Stomach (tissue), 8 donors: ENCODE measurements at regions not wholly inside any gene's neighbourhood (a gene's known extent, or its start where the extent isn't known, plus 50 kb on each side); places are given as distances from the start of the nearest gene placed in this dataset.

Experiments
- DNase-seq, 2 donors: peaks; one replicate each; pipeline versions ENCODE4 v3.0.0 to v3.0.0-alpha.2; 2013 to 2019
- H3K27ac ChIP-seq, 5 donors: fragments of 200-600 bp in 4 of 5; sonication (generic) in 4 of 5; one replicate each; pipeline ENCODE4 v1.5.1; 2013 to 2019; ENCODE audit warnings: mild to moderate bottlenecking in 1 of 5, moderate library complexity in 1 of 5
- H3K27me3 ChIP-seq, 3 donors: fragments of 200-600 bp; sonication (generic); one replicate each; pipeline ENCODE4 v1.5.1; 2017 to 2019; ENCODE audit warnings: mixed run types in 1 of 3
- H3K36me3 ChIP-seq, 4 donors: fragments of 200-600 bp; sonication (generic); 1 replicate in 3 of 4; 2 replicates in 1 of 4; pipeline ENCODE4 v1.5.1; 2016 to 2019
- H3K4me1 ChIP-seq, 4 donors: fragments of 200-600 bp; sonication (generic); one replicate each; pipeline ENCODE4 v1.5.1; 2016 to 2019
- H3K4me3 ChIP-seq, 4 donors: fragments of 200-600 bp; sonication (generic) in 3 of 4; one replicate each; pipeline ENCODE4 v1.5.1; 2016 to 2019; ENCODE audit warnings: mild to moderate bottlenecking in 1 of 4
- H3K9me3 ChIP-seq, 4 donors: fragments of 200-600 bp; sonication (generic); one replicate each; pipeline ENCODE4 v1.5.1; 2016 to 2019
- CTCF ChIP-seq, 7 experiments: fragments of 450-650 bp in 4 of 7; fragments of 200-600 bp in 3 of 7; sonication (generic) in 3 of 7; IDR thresholded peaks; one replicate each; pipeline ENCODE4 v1.5.1; 2016 to 2019; ENCODE audit warnings: antibody characterized with exemption in 7 of 7, control low read depth in 2 of 7, mild to moderate bottlenecking in 1 of 7
- EP300 ChIP-seq: sonication (generic); formaldehyde crosslinking; IDR thresholded peaks from one replicate; pipeline ENCODE4 v1.6.1; 2017; ENCODE audit warnings: antibody characterized with exemption
- POLR2A ChIP-seq, 4 donors: fragments of 450-650 bp; IDR thresholded peaks; one replicate each; pipeline ENCODE4 v1.6.1; 2016; ENCODE audit warnings: antibody characterized with exemption in 4 of 4, control low read depth in 2 of 4, mild to moderate bottlenecking in 1 of 4, moderate library complexity in 1 of 4
- POLR2AphosphoS5 ChIP-seq, 3 donors: sonication (generic); formaldehyde crosslinking; IDR thresholded peaks; one replicate each; pipeline ENCODE4 v1.6.1; 2016; ENCODE audit warnings: antibody characterized with exemption in 3 of 3
- WGBS, 5 donors: extraction: QIAGEN DNeasy Blood & Tissue Kit in 3 of 5; methylation state at CpG; one replicate each; pipeline versions ENCODE4 v1.1.5 to v1.1.7; 2013 to 2018; 5-methylcytosine and 5-hydroxymethylcytosine counted together
- intact Hi-C: fragments of 100-400 bp; cut with DNase I; formaldehyde crosslinking; loops from one replicate; pipeline ENCODE4 v1.15.1; 2023; ENCODE audit warnings: low total_unique reads
- donor health status: healthy with polysubstance abuse.
- donor health status: Bipolar disorder and iron deficiency.
- donor health status: healthy.

- no peaks in the 10 kb centered on the region for H3K36me3 ChIP-seq
- 24 to 43% (median 35%) methylated on average over 2 of the region's 2 CpGs for WGBS, 5 donors
- TF ChIP-seq EP300 (no peak), POLR2A (IDR thresholded peaks at IDR 0.05) (no peak), POLR2AphosphoS5 (IDR thresholded peaks at IDR 0.05) (peak in 2 of 3 donors; percentile 5 to 6)
- H3K27ac ChIP-seq: peak overlapping the region in 2 of 5 donors; percentile 1 to 72
- no peaks in the 10 kb centered on the region for H3K27me3 ChIP-seq
- peaks cover 0 to 18% (median 11%) of the 10 kb centered on the region in 4 donors for H3K4me1 ChIP-seq
- DNase-seq: peak in 1 of 2 donors; percentile 42
- intact Hi-C loops: no loop called here
- H3K9me3 ChIP-seq: peaks cover 0 to 5% (median 0%) of the 10 kb centered on the region in 4 donors
- H3K4me3 ChIP-seq: peak overlapping the region in 3 of 4 donors; percentile 3 to 10 (median 6)
These were observed 118.0 kb upstream of the MAN1A1 start for GRCh38 chr6:119467488-119468081.

GRCh38 chr6:119466226-119466625 is 116.7 kb upstream of the MAN1A1 start:
- intact Hi-C loops: no loop called here

GRCh38 chr6:119463081-119463626 is 113.6 kb upstream of the MAN1A1 start:
- Histone ChIP-seq H3K27me3 (no peaks in the 10 kb centered on the region), H3K36me3 (no peaks in the 10 kb centered on the region), H3K27ac (no peak overlapping the region), H3K4me3 (no peak overlapping the region), H3K4me1 (peaks cover 4 to 21% (median 8%) of the 10 kb centered on the region in 4 donors), H3K9me3 (peaks cover 0 to 11% (median 0%) of the 10 kb centered on the region in 4 donors)
- 65 to 82% (median 81%) methylated on average over 4 of the region's 4 CpGs for WGBS, 5 donors
- DNase-seq: no peak
- intact Hi-C loops: no loop called here
- TF ChIP-seq POLR2A (IDR thresholded peaks at IDR 0.05): no peak
- TF ChIP-seq CTCF (IDR thresholded peaks at IDR 0.05): no peak
- TF ChIP-seq POLR2AphosphoS5 (IDR thresholded peaks at IDR 0.05): no peak

More at GRCh38 chr6:119466226-119466625, 116.7 kb upstream of the MAN1A1 start:
- WGBS, 5 donors: 92 to 98% (median 96%) methylated on average over 2 of the region's 2 CpGs
- TF ChIP-seq CTCF (IDR thresholded peaks at IDR 0.05): no peak
- no peak for TF ChIP-seq EP300
- no peak for TF ChIP-seq POLR2AphosphoS5 (IDR thresholded peaks at IDR 0.05)
- TF ChIP-seq POLR2A (IDR thresholded peaks at IDR 0.05): no peak
- Histone ChIP-seq H3K4me1 (peaks cover 0 to 18% (median 11%) of the 10 kb centered on the region in 4 donors), H3K27me3 (no peaks in the 10 kb centered on the region), H3K27ac (no peak overlapping the region), H3K9me3 (peaks cover 0 to 2% (median 0%) of the 10 kb centered on the region in 4 donors), H3K36me3 (no peaks in the 10 kb centered on the region), H3K4me3 (no peak overlapping the region)
- no peak for DNase-seq

- no peaks in the 10 kb centered on the region for H3K36me3 ChIP-seq
- H3K27me3 ChIP-seq: no peaks in the 10 kb centered on the region
- H3K27ac ChIP-seq: no peak overlapping the region
- intact Hi-C loops: no loop called here
- peaks cover 0 to 7% (median 3%) of the 10 kb centered on the region in 4 donors for H3K4me1 ChIP-seq
- no peak overlapping the region for H3K4me3 ChIP-seq
- 80 to 86% (median 82%) methylated on average over 1 of the region's 1 CpG for WGBS, 5 donors
- DNase-seq: no peak
- no peak for TF ChIP-seq CTCF (IDR thresholded peaks at IDR 0.05)
- no peak for TF ChIP-seq POLR2A (IDR thresholded peaks at IDR 0.05)
- TF ChIP-seq POLR2AphosphoS5 (IDR thresholded peaks at IDR 0.05): no peak
- no peak for TF ChIP-seq EP300
- peaks cover 0 to 11% (median 0%) of the 10 kb centered on the region in 4 donors for H3K9me3 ChIP-seq
These were observed 111.6 kb upstream of the MAN1A1 start for GRCh38 chr6:119461187-119461586.
